Activated CD8-positive, alpha-beta memory T cell treated with anti-CD3 and anti-CD28 coated beads for 1 hour (primary cell): ENCODE measurements at regions not wholly inside any gene's neighbourhood (a gene's known extent, or its start where the extent isn't known, plus 50 kb on each side); places are given as distances from the start of the nearest gene placed in this dataset.
"Not testable (repeated sequence)": the region's sequence is repeated elsewhere in the genome, so short reads cannot be mapped to it uniquely, and the experiment has no call there.

Source experiments
- DNase-seq, 2 donors: peaks; one replicate each; pipeline ENCODE4 v3.0.0-alpha.2; 2020; ENCODE audit warnings: low read depth in 1 of 2; ENCODE audit errors: extremely low read depth in 1 of 2

DNA sequence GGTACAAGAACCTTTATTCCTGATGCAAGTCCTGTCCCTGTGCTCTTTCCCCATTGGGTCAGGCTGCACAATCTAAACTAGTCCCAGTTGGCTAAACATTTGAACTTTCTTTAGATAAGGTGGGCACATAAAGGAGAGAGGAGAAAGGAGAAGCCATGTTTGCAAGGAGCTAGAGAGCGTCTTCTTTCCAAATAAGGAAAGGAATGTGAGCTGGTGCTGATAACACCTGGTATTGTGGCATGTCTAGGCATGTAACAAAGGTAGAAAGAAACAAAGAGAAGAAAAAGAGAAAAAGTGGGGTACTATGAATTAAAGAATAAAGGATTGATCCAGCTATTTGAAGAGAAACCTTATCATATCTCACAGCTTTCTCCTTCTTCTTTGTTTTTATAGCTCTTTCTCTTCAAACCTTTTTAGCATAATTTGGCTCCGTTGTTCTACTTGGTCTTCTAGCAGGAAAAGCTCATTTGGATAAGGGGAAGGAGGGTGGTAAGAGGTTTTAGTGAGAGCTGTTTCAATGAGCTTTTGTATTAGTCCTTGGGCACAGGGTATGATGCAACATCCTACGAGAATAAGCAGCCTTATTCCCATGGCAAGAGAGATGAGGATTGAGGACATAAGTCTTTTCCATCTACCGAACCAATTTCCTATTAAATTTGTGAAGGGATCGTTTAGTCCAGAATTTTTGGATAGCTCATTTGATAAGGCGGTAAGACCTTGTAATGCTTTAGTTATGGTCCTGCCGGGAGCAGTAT lies 415.5 kb upstream of the MAN1A1 start:
- no peak for DNase-seq

DNA sequence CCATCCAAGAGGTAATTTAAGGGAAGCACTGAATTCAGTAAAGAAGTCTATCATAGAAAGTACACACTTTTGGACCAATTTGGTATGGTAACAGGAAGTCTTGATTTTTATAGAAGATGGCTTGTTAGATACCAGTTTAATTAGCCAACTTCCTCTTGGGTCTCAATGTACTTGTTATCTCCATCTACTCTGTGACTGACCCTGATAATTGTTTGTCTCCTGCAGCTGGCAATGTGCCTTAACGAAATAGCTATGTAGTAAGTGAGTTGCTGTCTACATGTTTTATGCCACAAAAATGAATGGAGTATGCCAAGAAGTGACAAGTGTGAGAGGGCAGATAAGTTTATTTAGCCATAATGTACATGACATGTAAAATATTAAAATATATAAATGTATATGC lies 410.5 kb upstream of the MAN1A1 start:
- DNase-seq: no peak

DNA sequence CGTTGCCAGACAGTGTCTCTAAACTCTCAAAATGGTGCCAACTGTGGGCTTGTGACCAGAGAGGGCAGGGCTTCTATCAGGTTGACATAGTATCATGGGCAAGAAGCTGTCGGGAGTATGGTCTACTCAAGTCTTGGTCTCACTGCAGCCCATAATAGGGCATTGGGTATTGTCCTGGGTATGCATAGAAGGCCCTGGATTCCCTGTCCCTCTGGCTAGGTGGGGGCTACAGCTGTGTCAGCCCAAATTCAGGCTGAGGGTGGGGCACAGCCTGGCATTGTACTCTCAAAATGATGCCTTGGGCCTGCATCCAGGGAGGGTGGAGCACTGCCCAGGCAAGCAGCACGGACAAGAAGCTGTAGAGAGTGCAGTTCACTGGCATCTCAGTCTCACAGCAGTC lies 408.8 kb upstream of the MAN1A1 start:
- DNase-seq: no peak

DNA sequence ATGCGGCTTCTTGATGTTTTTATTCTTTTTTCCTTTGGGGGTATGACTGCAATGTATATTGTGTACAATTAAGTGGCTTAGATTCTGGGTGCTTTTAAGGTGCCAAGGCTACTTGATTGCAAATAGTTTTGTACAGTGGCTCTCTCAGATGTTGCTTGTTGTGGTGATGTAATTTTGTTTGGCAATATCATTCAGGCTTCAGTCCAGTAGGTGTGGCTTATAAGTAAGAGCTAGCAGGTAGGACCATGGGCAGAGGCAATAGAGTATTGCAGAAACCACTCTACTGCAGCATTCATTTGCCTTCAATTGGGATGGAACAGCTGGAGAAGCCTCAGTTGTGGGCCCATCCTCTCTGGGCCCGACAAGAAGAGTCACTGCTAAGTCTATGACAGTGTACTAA lies 407.9 kb upstream of the MAN1A1 start:
- no peak for DNase-seq

DNA sequence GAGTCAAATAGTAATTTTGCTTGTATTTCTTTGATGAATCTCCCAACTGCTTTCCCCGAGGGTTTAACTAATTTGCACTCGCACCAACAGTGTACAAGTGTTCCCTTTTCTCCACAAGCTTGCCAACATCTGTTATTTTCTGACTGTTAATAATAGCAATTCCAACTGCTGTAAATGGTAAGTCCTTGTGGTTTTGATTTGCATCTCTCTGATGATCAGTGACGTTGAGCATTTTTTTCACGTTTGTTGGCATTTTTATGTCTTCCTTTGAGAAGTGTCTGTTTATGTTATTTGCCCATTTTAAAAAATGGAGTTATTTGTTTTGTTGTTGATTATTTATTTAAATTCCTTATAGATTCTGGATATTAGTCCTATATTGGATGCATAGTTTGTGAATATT lies 399.8 kb upstream of the MAN1A1 start:
- no peak for DNase-seq

DNA sequence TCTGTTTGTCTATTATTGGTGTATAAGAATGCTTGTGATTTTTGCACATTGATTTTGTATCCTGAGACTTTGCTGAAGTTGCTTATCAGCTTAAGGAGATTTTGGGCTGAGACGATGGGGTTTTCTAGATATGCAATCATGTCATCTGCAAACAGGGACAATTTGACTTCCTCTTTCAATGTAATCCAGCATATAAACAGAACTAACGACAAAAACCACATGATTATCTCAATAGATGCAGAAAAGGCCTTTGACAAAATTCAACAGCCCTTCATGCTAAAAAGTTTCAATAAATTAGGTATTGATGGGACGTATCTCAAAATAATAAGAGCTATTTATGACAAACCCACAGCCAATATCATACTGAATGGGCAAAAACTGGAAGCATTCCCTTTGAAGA lies 399.0 kb upstream of the MAN1A1 start:
- DNase-seq: not testable (repeated sequence)

GRCh38 chr6:119742188-119742803 lies 392.7 kb upstream of the MAN1A1 start:
- peak in 1 of 2 donors; percentile 21 for DNase-seq

DNA sequence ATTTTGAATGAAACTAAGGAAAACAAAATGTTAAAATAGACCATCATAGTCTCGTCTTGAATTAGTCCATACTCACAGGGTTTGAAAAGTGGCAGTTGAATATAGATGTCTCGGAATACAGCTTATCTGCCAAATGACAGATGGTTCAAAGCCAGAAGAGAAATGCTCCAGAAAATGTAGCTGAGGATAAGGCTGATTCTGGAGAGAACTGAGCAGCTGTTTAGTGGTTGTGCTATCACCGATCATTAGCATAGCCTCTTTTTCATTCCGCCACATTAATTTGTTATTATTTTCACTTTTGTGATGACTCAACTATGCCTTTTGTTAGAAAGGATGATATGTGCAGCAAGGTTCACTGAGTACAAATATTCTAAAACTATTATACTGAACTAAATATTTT lies 390.2 kb upstream of the MAN1A1 start:
- DNase-seq: no peak

DNA sequence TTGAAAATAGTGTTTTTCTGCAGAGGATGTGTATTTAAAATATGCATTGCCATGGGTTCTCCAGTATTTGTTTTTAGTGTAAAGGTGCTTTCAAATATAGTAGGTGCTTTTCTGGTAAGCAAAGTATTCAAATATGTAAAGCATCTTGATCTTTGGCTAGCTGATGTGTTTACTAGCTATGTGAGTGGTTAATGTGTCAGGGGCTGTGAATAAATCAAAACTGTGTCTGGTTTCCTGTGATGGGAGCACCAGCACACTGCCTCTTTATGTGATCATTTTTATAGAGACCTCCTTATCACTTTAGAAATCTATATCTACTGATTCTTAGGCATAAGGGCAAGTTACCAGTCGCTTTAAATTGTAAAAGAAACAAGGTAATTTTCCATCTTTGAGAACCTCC lies 388.9 kb upstream of the MAN1A1 start:
- no peak for DNase-seq

- no peak for DNase-seq
Measured at GRCh38 chr6:119736296-119737021, 386.9 kb upstream of the MAN1A1 start.

DNA sequence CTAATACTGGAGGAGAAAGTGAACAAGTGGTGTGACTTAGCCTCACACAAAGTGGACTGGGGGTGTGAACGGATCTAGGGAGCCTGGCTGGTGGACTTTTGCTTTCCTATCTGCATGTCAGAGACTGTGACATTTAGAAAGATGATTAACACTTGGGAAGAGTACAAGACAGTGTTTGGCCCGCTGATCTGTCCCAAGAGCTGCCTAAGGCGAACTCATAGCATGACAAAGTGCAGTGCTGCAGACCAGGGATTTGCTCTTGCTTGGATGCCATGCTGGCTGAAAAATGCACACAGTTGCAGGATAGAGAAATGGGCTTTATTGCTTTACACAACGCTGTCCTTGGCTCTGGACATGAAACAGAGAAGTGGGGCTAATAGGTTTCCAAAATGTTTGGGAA lies 386.0 kb upstream of the MAN1A1 start:
- no peak for DNase-seq

DNA sequence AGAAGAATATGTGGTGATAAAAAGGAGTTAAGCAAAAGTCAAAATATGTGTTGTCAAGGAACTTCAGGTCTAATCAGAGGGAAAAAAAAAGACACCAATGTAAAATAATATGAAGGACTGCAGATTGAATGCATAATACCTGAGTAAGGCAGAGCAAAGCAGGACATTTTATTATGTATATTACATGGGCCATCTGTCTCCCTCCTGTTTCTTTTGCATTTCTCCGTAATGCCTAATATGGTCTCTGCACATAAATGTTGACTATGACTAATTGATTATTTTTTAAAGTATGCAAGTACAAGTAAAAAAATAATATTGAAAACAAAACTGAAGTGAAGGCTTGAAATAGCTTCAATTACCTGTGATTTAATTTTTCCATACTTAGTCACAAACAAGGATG lies 384.7 kb upstream of the MAN1A1 start:
- DNase-seq: no peak

DNA sequence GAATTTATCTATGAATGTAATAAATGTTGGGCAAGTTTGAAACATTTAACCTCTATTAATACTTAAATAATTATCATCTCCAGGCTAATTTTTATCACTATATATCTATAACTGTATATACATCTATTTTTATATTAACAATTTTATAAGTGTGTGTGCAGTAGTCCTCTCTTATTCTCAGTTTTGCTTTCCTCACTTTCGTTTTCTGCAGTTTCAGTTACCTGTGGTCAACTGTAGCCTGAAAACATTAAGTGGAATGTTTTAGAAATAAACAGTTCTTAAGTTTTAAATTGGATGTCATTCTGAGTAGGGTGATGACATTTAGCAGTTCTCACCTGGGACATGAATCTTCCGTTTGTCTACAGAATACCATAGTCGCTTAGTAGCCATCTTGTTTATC lies 379.4 kb upstream of the MAN1A1 start:
- no peak for DNase-seq

DNA sequence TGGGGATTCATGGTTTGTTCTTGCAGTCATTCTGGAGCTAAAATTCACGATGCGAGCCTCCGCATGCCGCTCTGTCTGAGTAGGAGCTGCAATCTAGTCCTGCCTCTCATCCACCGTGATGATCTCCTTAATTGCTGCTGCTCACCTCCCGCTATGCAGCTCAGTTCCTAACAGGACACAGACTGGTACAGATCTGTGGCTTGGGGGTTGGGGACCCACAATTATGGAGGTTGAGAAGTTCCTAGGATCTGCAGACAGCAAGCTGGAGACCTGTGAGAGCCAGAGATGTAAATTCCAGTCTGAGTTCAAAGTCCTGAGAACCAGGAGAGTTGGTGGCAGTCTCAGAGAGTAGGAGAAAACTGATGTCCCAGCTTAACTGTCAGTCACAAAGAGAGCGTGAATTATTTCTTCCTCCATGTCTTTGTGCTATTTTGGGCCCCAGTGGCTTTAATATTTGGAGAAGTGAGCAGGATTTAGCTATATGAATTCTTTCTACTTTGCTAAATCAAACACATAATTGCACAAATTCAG lies 378.7 kb upstream of the MAN1A1 start:
- no peak for DNase-seq

GRCh38 chr6:119727504-119728219 lies 378.1 kb upstream of the MAN1A1 start:
- no peak for DNase-seq

GRCh38 chr6:119726912-119727311 lies 377.4 kb upstream of the MAN1A1 start:
- not testable (repeated sequence) for DNase-seq

GRCh38 chr6:119726086-119726485 lies 376.5 kb upstream of the MAN1A1 start:
- DNase-seq: no peak

GRCh38 chr6:119720160-119720559 lies 370.6 kb upstream of the MAN1A1 start:
- DNase-seq: no peak

DNA sequence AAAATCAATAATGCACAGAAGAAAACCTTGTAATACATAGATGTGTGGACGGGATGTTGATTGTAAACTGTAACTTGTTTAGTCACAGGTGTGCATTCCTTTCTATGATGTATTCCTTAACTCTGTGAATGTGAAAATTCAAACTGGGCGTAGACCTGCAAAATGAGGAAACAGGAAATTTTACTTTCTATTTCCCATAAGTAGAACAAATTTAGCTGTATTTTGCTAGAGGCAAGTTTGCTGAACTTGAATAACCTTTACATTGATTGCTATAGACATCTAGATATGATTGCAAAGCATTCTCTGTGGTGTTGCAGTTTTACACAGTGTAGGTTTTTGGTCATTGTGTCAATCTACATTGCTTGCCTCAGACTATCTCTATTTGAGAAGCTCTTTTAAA lies 368.4 kb upstream of the MAN1A1 start:
- DNase-seq: no peak

GRCh38 chr6:119716668-119717270 lies 367.2 kb upstream of the MAN1A1 start:
- no peak for DNase-seq

DNA sequence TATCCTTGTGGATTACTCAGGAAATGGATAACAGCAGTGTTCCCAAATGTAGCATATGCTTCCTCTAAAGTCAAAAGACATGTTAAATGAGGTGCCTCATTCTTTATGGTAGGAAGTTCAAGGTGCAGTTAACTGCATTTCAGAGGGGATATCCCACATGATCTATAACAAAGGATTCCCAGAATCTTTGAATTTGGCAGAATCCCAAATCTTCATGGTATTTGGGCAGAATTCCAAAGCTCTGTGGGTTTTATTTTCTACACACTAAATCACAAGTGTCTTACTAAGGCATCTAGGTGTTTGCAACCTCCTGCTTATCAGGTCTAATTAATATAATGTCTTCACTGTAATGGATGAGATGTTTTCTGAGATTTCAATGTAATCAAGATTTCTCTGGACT lies 364.3 kb upstream of the MAN1A1 start:
- DNase-seq: no peak
